Adrenal gland (tissue), 5 donors: ENCODE measurements at regions not wholly inside any gene's neighbourhood (a gene's known extent, or its start where the extent isn't known, plus 50 kb on each side); places are given as distances from the start of the nearest gene placed in this dataset.

Source experiments
- POLR2A ChIP-seq, 2 donors: fragments of 450-650 bp; IDR thresholded peaks; one replicate each; pipeline ENCODE4 v1.6.1; 2017; ENCODE audit warnings: antibody characterized with exemption in 2 of 2, mild to moderate bottlenecking in 2 of 2, moderate library complexity in 1 of 2
- TF ChIP-seq, protein P1 (sequence below), 6 experiments: fragments of 450-650 bp in 4 of 6; fragments of 200-600 bp in 2 of 6; sonication (generic) in 1 of 6; IDR thresholded peaks; 1 replicate in 5 of 6; 2 replicates in 1 of 6; pipeline versions ENCODE4 v1.5.1 to v1.8.0; 2016 to 2021; ENCODE audit warnings: antibody characterized with exemption in 6 of 6, mild to moderate bottlenecking in 2 of 6, moderate library complexity in 1 of 6
- donor health status: DM: no; HTN: no; CAD: no.

DNA sequence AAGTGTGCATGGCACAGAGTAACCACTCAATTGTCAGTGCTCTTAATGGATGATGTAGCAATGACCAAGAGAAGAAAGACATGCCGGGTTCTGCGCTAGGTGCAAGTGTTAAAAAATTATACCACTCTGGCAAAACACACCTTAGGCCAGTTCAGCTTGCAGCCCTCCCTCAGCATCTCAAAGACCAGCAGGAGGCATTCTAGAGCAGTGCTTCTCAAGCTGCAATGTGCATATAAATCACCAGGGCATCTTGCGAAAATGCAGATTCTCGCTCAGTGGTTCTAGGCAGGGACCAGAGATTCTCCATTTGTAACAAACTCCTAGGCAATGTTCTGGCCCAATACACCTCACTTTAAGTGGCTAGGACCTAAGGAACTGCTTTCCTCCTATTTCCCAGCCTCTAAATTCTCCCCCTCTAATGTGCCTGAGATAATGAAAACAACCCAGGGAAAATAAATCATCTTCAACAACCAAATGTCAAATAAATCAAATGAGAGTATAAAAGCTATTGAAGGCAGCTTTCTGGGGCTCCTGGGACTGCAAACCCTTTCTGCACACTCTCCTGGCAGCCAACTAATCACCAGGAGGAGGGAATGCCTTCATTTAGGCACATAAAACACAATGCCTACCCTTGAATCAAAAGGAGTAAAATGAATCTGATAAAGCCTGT, 337.2 kb upstream of the API5 start:
- no peak for TF ChIP-seq POLR2A (IDR thresholded peaks at IDR 0.05)
- TF ChIP-seq, protein P1, sequence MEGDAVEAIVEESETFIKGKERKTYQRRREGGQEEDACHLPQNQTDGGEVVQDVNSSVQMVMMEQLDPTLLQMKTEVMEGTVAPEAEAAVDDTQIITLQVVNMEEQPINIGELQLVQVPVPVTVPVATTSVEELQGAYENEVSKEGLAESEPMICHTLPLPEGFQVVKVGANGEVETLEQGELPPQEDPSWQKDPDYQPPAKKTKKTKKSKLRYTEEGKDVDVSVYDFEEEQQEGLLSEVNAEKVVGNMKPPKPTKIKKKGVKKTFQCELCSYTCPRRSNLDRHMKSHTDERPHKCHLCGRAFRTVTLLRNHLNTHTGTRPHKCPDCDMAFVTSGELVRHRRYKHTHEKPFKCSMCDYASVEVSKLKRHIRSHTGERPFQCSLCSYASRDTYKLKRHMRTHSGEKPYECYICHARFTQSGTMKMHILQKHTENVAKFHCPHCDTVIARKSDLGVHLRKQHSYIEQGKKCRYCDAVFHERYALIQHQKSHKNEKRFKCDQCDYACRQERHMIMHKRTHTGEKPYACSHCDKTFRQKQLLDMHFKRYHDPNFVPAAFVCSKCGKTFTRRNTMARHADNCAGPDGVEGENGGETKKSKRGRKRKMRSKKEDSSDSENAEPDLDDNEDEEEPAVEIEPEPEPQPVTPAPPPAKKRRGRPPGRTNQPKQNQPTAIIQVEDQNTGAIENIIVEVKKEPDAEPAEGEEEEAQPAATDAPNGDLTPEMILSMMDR (IDR thresholded peaks at IDR 0.05) = peak in 1 of 6 experiments; percentile 25
